ENCODE measurements at regions not wholly inside any gene's neighbourhood (a gene's known extent, or its start where the extent isn't known, plus 50 kb on each side); places are given as distances from the start of the nearest gene placed in this dataset.

DNA sequence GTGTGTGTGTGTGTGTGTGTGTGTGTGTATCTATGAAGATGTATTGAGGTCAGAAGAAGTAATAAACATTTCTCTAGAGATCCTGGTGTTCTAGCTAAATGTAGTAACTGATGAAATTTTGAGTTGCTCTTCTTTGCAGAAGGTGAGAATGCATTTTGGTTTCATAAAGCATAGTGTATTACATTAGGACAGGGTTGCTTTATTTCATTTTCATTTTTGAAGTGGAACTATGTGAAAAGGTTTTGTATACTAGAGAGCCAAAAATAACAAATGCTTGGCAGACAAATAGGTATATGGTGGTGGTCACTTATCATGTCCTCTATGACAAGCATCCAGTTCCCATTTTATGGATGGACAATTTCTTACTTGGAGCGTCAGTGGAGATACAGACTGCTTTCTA lies 99.0 kb downstream of the CASP12 start:
- TF ChIP-seq, protein P1, sequence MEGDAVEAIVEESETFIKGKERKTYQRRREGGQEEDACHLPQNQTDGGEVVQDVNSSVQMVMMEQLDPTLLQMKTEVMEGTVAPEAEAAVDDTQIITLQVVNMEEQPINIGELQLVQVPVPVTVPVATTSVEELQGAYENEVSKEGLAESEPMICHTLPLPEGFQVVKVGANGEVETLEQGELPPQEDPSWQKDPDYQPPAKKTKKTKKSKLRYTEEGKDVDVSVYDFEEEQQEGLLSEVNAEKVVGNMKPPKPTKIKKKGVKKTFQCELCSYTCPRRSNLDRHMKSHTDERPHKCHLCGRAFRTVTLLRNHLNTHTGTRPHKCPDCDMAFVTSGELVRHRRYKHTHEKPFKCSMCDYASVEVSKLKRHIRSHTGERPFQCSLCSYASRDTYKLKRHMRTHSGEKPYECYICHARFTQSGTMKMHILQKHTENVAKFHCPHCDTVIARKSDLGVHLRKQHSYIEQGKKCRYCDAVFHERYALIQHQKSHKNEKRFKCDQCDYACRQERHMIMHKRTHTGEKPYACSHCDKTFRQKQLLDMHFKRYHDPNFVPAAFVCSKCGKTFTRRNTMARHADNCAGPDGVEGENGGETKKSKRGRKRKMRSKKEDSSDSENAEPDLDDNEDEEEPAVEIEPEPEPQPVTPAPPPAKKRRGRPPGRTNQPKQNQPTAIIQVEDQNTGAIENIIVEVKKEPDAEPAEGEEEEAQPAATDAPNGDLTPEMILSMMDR (IDR thresholded peaks at IDR 0.05) = no peak
- no peak for TF ChIP-seq POLR2A (IDR thresholded peaks at IDR 0.05)
- TF ChIP-seq EP300 (IDR thresholded peaks at IDR 0.05) = no peak
- no peak for TF ChIP-seq POLR2AphosphoS5 (IDR thresholded peaks at IDR 0.05)

All from stomach (tissue), 4 donors.